GM19099 (cell line): ENCODE measurements at regions not wholly inside any gene's neighbourhood (a gene's known extent, or its start where the extent isn't known, plus 50 kb on each side); places are given as distances from the start of the nearest gene placed in this dataset.

Experiments
- POLR2A ChIP-seq: IDR thresholded peaks from 3 replicates; pipeline ENCODE4 v1.6.1; 2011; ENCODE audit warnings: low read depth; ENCODE audit not compliant: insufficient read length; ENCODE audit errors: extremely low read depth

GRCh38 chr12:131250951-131251315, 297.2 kb downstream of the ADGRD1 start:
- no peak for TF ChIP-seq POLR2A

- TF ChIP-seq POLR2A = no peak
Measured at GRCh38 chr12:131251336-131252101, 297.8 kb downstream of the ADGRD1 start.

GRCh38 chr12:131253376-131254026, 299.8 kb downstream of the ADGRD1 start:
- TF ChIP-seq POLR2A = no peak

- no peak for TF ChIP-seq POLR2A
Measured at GRCh38 chr12:131254374-131254773, 300.7 kb downstream of the ADGRD1 start.

DNA sequence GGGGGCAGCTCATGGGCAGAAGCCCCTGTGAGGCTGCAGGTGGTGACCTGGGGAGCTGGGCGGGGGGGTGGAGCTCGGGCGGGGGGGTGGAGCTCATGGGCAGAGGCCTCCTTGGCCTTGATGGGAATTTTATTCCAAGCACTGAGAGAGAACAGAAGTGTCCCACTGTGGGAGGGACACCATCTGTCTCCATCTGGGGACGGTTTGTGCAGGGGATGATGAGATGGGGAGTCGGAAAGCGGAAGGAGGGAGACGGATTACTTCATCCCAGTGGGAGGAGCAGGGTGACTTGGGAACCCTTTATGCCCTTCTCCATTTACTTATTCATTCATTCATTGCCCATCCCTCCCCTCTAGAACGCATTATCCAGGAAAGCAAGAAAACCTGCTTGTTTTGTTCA, 304.7 kb downstream of the ADGRD1 start:
- no peak for TF ChIP-seq POLR2A

DNA sequence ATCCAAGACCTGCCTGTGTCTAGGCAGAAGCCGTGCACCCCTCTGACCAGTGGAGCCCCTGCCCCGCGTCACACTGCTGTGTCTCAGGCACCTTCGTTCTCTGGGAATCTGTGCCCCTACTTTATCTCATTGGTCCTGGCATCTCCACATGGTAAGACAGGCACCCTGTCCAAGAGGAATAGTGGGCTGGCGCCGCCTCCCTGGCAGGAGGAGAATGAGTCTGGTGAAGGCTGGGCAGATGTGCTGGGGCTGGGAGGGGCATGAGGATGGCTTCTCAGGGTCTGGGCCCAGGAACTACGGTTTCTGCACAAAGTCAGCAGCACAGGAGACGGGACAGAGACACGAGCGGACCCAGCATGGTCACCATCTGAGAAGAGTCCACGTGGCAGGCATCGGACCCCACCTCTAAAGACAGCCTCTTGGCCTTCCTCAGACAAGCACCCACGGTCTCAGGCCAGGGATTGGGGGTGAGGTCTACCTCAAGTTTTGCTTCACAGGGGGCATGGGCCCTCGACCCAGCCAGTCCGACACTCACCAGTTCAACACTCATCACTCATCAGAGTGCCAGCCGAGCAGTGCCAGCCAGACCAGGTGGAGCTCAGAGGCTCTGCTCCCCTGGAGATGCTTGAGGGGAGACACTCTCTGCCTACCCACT, 306.7 kb downstream of the ADGRD1 start:
- no peak for TF ChIP-seq POLR2A

GRCh38 chr12:131260954-131261353, 307.2 kb downstream of the ADGRD1 start:
- TF ChIP-seq POLR2A = no peak

DNA sequence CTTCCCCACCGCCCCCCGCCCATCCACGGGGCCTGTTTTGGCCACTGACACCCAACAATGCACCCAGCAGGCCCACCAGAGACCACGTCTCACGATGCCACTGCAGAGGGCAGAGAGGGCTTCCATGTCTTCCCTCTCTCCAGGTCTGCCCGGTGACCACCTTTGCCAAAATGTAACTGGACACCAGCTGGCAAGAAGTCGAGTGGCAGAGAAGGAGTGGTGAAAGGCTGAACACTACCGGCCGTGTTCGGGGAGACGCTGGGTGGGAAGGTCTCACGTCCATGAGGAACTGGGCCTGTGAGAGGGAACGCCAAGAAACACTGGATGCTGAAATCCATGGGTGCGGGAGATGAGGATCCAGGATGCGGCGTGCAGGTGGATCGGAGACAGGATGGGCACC, 308.2 kb downstream of the ADGRD1 start:
- no peak for TF ChIP-seq POLR2A

GRCh38 chr12:131263626-131264025, 309.9 kb downstream of the ADGRD1 start:
- no peak for TF ChIP-seq POLR2A

DNA sequence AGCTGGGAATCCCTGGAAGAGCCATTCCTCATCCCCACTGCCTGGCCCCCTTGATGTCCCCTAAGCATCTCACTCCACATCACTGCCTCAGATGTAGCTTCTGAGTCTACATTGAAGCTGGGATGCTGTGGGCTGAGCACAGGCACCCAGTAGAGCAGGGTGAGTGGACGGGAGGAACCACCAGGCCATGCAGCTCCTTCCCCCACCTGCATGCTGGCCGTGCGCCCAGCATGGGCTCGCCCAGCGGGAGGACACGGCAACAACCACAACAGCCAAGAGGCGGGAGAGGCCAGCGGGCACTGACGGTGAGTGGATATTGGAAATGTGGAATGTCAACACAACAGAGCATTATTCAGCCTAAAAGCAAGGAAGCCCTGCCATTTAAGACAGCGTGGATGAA, 310.9 kb downstream of the ADGRD1 start:
- no peak for TF ChIP-seq POLR2A

DNA sequence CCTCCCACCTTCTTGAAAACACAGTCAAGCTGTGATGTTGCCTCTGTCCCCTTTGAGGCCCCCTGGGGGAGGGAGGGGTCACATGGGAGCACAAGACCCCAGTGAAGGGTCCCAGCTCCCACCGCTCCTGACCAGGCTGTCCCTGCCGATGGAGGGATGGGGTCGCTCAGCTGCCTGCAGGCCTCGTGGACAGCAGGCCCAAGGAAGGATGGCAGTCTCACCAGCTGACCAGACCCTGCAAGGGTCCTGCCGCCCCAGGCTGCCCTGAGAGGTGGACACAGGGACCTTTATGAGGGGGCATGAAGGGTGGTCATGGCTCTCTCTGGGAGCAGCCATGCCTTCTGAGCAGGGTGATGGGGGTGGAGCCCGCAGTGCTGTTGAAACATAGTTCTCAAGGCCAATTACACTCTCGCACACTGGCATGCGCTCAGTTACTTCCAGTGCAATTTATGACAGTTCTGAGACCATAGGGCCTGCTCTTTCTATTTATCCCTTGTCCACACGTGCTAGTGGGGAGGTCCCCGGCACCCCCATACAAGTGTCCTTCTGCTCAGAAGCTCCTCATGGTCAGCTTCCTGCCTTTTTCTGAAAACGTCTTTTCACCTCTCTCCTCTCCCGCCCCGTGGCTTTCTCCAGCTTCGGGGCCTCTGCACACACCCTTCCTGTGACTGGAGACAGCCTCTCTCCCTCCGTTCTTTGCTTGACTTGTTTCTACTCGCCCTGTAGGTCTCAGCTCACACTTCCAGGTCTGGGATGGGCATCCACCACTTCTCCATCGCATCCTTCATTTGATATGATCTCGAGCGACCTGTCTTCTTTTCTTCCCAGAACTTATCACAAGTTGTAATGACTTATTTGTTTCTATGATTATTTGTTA, 313.1 kb downstream of the ADGRD1 start:
- TF ChIP-seq POLR2A = no peak

- no peak for TF ChIP-seq POLR2A
Measured at GRCh38 chr12:131267576-131267975, 313.9 kb downstream of the ADGRD1 start.

DNA sequence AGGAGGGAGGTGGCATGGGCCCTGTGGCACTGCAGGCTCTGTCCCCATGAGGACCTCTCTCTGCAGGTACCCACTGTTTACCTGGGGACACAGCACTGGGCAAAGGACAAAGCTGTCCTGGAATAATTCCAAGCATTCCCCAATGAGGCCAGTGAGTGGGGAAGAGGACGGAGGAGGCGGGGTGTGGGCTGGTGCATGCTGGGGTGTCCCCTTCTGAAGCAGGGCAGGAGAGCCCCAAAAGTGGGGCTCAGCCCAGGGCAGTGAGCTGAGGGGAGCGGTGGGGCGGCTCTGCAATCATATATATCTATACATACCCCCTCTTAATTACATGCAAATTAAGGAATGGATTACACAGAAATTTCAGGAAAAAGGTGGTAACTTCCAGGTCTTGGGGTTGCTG, 315.8 kb downstream of the ADGRD1 start:
- TF ChIP-seq POLR2A = no peak

- TF ChIP-seq POLR2A = no peak
Measured at GRCh38 chr12:131271724-131272123, 318.0 kb downstream of the ADGRD1 start.

DNA sequence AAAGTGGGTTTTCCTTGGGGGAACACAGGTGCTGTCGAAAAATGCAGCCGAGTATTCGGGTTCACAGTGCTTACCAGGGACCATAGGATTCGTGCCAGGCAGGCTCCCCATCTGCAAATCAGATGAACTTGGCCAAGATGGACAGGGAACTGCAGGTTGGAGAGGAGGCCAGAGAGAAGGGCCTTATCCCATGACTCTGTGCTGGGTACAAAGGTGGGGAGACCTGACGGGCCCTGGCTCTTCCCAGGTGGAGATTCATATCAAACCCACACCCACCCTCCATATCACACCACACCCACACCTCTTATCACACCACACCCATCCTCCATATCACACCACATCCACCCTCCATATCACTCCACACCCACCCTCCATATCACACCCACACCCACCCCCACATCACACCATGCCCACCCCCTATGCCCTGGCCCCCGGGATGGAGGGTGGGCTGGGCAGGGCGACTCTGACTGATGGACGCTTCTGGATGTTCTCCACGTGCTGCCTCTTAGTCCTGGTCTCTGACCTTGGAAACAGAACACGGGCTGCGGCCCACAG, 319.7 kb downstream of the ADGRD1 start:
- no peak for TF ChIP-seq POLR2A
